ENCODE measurements at regions not wholly inside any gene's neighbourhood (a gene's known extent, or its start where the extent isn't known, plus 50 kb on each side); places are given as distances from the start of the nearest gene placed in this dataset.

- Histone ChIP-seq H3F3A (ENCODE audit: control insufficient read depth, insufficient read depth) (no peaks in the 10 kb centered on the region), H3K4me3 (ENCODE audit: low read length) (no peak overlapping the region), H3K9me2 (replicated peaks; ENCODE audit: control insufficient read depth, low read length) (no peaks in the 10 kb centered on the region), H3K4me2 (ENCODE audit: low read length) (no peak overlapping the region), H3K27ac (ENCODE audit: low read depth, low read length) (no peak overlapping the region), H3K36me3 (ENCODE audit: control insufficient read depth, low read length) (no peaks in the 10 kb centered on the region), H3K4me1 (ENCODE audit: control insufficient read depth, low read length) (no peaks in the 10 kb centered on the region), H3K79me2 (ENCODE audit: control insufficient read depth, low read length) (no peaks in the 10 kb centered on the region), H3K9me3 (ENCODE audit: control insufficient read depth, insufficient read depth, low read length) (no peaks in the 10 kb centered on the region), H4K20me1 (ENCODE audit: control insufficient read depth, insufficient read depth, low read depth, low read length) (no peaks in the 10 kb centered on the region), H3K27me3 (ENCODE audit: control insufficient read depth, low read length) (no peaks in the 10 kb centered on the region)
- no peak for TF ChIP-seq CTCF (IDR thresholded peaks at IDR 0.05; ENCODE audit: low read depth, low read length, poor library complexity, severe bottlenecking)
- no peak for TF ChIP-seq EZH2phosphoT487 (IDR thresholded peaks at IDR 0.05; ENCODE audit: borderline replicate concordance, low read length)
These were observed 618.9 kb downstream of the BRD1 start for GRCh38 chr22:49208768-49209252.

- Histone ChIP-seq H3F3A (ENCODE audit: control insufficient read depth, insufficient read depth) (no peaks in the 10 kb centered on the region), H3K27me3 (ENCODE audit: control insufficient read depth, low read length) (no peaks in the 10 kb centered on the region), H3K4me2 (ENCODE audit: low read length) (no peak overlapping the region), H3K36me3 (ENCODE audit: control insufficient read depth, low read length) (no peaks in the 10 kb centered on the region), H3K79me2 (ENCODE audit: control insufficient read depth, low read length) (no peaks in the 10 kb centered on the region), H3K27ac (ENCODE audit: low read depth, low read length) (no peak overlapping the region), H3K4me1 (ENCODE audit: control insufficient read depth, low read length) (no peaks in the 10 kb centered on the region), H3K9me2 (replicated peaks; ENCODE audit: control insufficient read depth, low read length) (no peaks in the 10 kb centered on the region), H3K4me3 (ENCODE audit: low read length) (no peak overlapping the region), H3K9me3 (ENCODE audit: control insufficient read depth, insufficient read depth, low read length) (no peaks in the 10 kb centered on the region), H4K20me1 (ENCODE audit: control insufficient read depth, insufficient read depth, low read depth, low read length) (no peaks in the 10 kb centered on the region)
- TF ChIP-seq CTCF (IDR thresholded peaks at IDR 0.05; ENCODE audit: low read depth, low read length, poor library complexity, severe bottlenecking): no peak
- no peak for TF ChIP-seq EZH2phosphoT487 (IDR thresholded peaks at IDR 0.05; ENCODE audit: borderline replicate concordance, low read length)
These were observed 619.7 kb downstream of the BRD1 start for GRCh38 chr22:49208004-49208402.

GRCh38 chr22:49207008-49208003 lies 620.4 kb downstream of the BRD1 start:
- no peak for TF ChIP-seq CTCF (IDR thresholded peaks at IDR 0.05; ENCODE audit: low read depth, low read length, poor library complexity, severe bottlenecking)
- TF ChIP-seq EZH2phosphoT487 (IDR thresholded peaks at IDR 0.05; ENCODE audit: borderline replicate concordance, low read length): no peak

More at GRCh38 chr22:49207008-49208003, 620.4 kb downstream of the BRD1 start:
- H3F3A ChIP-seq (ENCODE audit: control insufficient read depth, insufficient read depth): no peaks in the 10 kb centered on the region
- H3K4me2 ChIP-seq (ENCODE audit: low read length): no peak overlapping the region
- H3K79me2 ChIP-seq (ENCODE audit: control insufficient read depth, low read length): no peaks in the 10 kb centered on the region
- H3K9me2 ChIP-seq (replicated peaks; ENCODE audit: control insufficient read depth, low read length): no peaks in the 10 kb centered on the region
- no peaks in the 10 kb centered on the region for H3K9me3 ChIP-seq (ENCODE audit: control insufficient read depth, insufficient read depth, low read length)
- H3K36me3 ChIP-seq (ENCODE audit: control insufficient read depth, low read length): no peaks in the 10 kb centered on the region
- H3K4me1 ChIP-seq (ENCODE audit: control insufficient read depth, low read length): no peaks in the 10 kb centered on the region
- H3K27ac ChIP-seq (ENCODE audit: low read depth, low read length): no peak overlapping the region
- H3K4me3 ChIP-seq (ENCODE audit: low read length): no peak overlapping the region
- H4K20me1 ChIP-seq (ENCODE audit: control insufficient read depth, insufficient read depth, low read depth, low read length): no peaks in the 10 kb centered on the region
- no peaks in the 10 kb centered on the region for H3K27me3 ChIP-seq (ENCODE audit: control insufficient read depth, low read length)
